GM12892 (cell line): ENCODE measurements at regions not wholly inside any gene's neighbourhood (a gene's known extent, or its start where the extent isn't known, plus 50 kb on each side); places are given as distances from the start of the nearest gene placed in this dataset.

ENCODE experiments used
- POLR2A ChIP-seq: IDR thresholded peaks from 2 replicates; pipeline ENCODE4 v1.6.1; 2011; ENCODE audit warnings: low read depth, low read length, control low read depth
- POLR2AphosphoS5 ChIP-seq: IDR thresholded peaks from 2 replicates; pipeline ENCODE4 v1.6.1; 2011; ENCODE audit warnings: low read depth, low read length, control low read depth

GRCh38 chr2:19835781-19836281, 66.0 kb downstream of the TTC32 start:
- TF ChIP-seq POLR2A (no peak), POLR2AphosphoS5 (no peak)
